RKO (cell line): ENCODE measurements at regions not wholly inside any gene's neighbourhood (a gene's known extent, or its start where the extent isn't known, plus 50 kb on each side); places are given as distances from the start of the nearest gene placed in this dataset.

Experiments used
- DNase-seq: peaks from one replicate; pipeline ENCODE4 v3.0.0-alpha.2; 2016; ENCODE audit warnings: low spot score

DNA sequence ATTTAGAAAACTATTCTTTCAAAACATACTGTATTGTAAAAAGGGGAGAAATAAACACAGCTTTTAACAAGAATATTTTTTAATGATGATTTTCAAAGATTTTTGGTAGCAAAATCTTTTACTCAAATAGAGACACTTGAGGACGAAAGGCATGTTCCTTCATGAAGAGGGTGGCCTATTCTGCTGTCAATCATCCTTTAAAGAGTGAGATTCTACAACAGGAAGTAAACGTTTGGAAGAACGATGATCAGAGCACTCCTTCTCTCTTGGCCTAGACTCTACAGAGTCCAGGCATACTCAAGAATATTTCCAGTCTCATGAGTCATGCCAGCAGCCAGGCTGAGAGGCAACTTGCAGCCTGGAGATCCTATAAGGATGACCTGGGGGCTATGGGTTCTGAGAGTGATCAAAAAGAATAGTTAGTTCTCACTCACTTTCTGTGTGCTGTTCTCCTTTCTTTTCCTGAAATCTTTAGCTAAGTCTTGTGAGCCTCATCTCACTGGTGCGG, 62.4 kb upstream of the TCF4 start:
- DNase-seq = no peak

DNA sequence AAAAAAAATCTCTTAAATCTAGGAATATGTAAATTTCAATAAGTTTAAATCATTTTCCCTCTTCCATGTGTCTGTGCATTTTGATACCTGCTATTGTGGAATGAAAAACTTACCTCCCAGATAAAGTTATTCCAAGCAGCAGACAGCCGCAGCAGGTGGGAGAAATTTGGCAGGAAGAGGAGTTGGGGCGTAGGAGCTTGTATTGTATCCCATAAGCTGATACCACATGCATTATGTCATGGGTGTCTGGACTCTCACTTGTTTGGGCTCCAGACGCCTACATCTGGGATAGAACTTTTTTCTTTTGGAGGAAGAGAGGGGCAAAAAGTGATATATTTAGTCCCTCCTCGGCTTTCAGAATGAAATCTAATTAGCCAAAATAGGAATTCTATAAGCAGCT, 59.3 kb upstream of the TCF4 start:
- DNase-seq = no peak

DNA sequence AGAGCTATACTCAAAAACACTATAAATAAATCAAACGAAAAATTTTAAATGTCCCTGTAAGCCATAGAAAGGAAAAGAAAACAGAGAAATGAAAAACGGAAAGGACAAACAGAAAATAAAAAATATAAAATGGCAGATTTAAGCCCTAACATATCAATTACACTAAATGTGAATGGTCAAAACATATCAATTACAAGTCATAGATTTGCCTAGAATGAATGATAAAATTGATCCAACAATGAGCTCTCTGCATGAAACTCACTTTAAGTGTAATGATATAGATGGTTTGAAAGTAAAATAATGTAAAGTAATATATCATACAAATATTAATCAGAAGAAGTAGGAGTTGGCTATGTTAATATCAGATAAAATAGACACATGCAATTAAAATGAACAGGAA, 54.2 kb upstream of the TCF4 start:
- DNase-seq = no peak

DNA sequence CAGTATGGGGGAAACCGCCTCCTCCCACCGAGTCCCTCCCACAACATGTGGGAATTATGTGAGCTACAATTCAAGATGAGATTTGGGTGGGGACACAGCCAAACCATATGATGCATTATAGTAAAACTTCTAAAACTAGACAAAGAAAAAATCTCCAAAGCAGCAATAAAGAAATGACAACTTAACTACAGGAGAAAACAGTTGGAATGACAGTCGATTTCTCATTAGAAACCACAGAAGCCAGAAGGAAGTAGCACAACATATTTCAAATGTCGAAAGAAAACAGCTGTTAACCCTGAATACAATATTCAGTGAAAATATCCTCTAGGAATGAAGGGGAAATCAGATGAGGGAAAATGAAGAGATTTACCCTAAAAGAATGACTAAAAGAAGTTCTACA, 53.5 kb upstream of the TCF4 start:
- DNase-seq = no peak
